ENCODE measurements at regions not wholly inside any gene's neighbourhood (a gene's known extent, or its start where the extent isn't known, plus 50 kb on each side); places are given as distances from the start of the nearest gene placed in this dataset.

- CTCF ChIA-PET = no interaction called here
Observed at GRCh38 chr13:85431720-85432119, 367.5 kb downstream of the SLITRK6 start.

GRCh38 chr13:85430216-85430794 lies 368.9 kb downstream of the SLITRK6 start:
- Histone ChIP-seq H3K9ac (ENCODE audit: low read length) (no peak overlapping the region), H3K27me3 (ENCODE audit: low read length) (no peaks in the 10 kb centered on the region), H3K4me2 (ENCODE audit: low read length) (no peak overlapping the region), H3K4me3 (ENCODE audit: low read length) (no peak overlapping the region), H3K36me3 (ENCODE audit: low read depth, low read length) (no peaks in the 10 kb centered on the region), H3K4me1 (ENCODE audit: insufficient read depth, low read length) (no peaks in the 10 kb centered on the region), H3K9me2 (replicated peaks; ENCODE audit: low read length) (no peaks in the 10 kb centered on the region), H3F3A (ENCODE audit: low read length, unreplicated experiment) (no peaks in the 10 kb centered on the region), H3K9me3 (ENCODE audit: low read length) (no peaks in the 10 kb centered on the region), H2AFZ (ENCODE audit: low read length) (no peak overlapping the region), H4K20me1 (ENCODE audit: low read length) (no peaks in the 10 kb centered on the region), H3K27ac (ENCODE audit: low read length) (no peak overlapping the region), H3K79me2 (ENCODE audit: low read length) (no peaks in the 10 kb centered on the region)
- CTCF ChIA-PET = no interaction called here
- TF ChIP-seq EZH2 (IDR thresholded peaks at IDR 0.05; ENCODE audit: low read length, unreplicated experiment) (no peak), EZH2phosphoT487 (IDR thresholded peaks at IDR 0.05; ENCODE audit: borderline replicate concordance, low read length) (no peak), CTCF (conservative IDR thresholded peaks at IDR 0.05; ENCODE audit: low read depth, low read length) (no peak)
- POLR2A ChIA-PET (ENCODE audit: unreplicated experiment) = no interaction called here
- ATAC-seq (no peak), DNase-seq (no peak)
- intact Hi-C loops (cut with micrococcal nuclease) = no loop called here
- no TSS peak for BruUV-seq (replicated peaks)

More at GRCh38 chr13:85431720-85432119, 367.5 kb downstream of the SLITRK6 start:
- TF ChIP-seq EZH2 (IDR thresholded peaks at IDR 0.05; ENCODE audit: low read length, unreplicated experiment) = no peak
- TF ChIP-seq CTCF (conservative IDR thresholded peaks at IDR 0.05; ENCODE audit: low read depth, low read length) = no peak
- no peak for TF ChIP-seq EZH2phosphoT487 (IDR thresholded peaks at IDR 0.05; ENCODE audit: borderline replicate concordance, low read length)
- H3K4me2 ChIP-seq (ENCODE audit: low read length) = no peak overlapping the region
- H3K27ac ChIP-seq (ENCODE audit: low read length) = no peak overlapping the region
- no peaks in the 10 kb centered on the region for H3K27me3 ChIP-seq (ENCODE audit: low read length)
- no peaks in the 10 kb centered on the region for H3K4me1 ChIP-seq (ENCODE audit: insufficient read depth, low read length)
- no peaks in the 10 kb centered on the region for H3F3A ChIP-seq (ENCODE audit: low read length, unreplicated experiment)
- H3K36me3 ChIP-seq (ENCODE audit: low read depth, low read length) = no peaks in the 10 kb centered on the region
- POLR2A ChIA-PET (ENCODE audit: unreplicated experiment) = no interaction called here
- no peak overlapping the region for H2AFZ ChIP-seq (ENCODE audit: low read length)
- no peaks in the 10 kb centered on the region for H3K9me2 ChIP-seq (replicated peaks; ENCODE audit: low read length)
- no peaks in the 10 kb centered on the region for H3K9me3 ChIP-seq (ENCODE audit: low read length)
- BruUV-seq (replicated peaks) = no TSS peak
- DNase-seq = no peak
- H3K4me3 ChIP-seq (ENCODE audit: low read length) = no peak overlapping the region
- H3K9ac ChIP-seq (ENCODE audit: low read length) = no peak overlapping the region
- intact Hi-C loops (cut with micrococcal nuclease) = no loop called here
- no peaks in the 10 kb centered on the region for H3K79me2 ChIP-seq (ENCODE audit: low read length)
- ATAC-seq = no peak
- no peaks in the 10 kb centered on the region for H4K20me1 ChIP-seq (ENCODE audit: low read length)

GRCh38 chr13:85427416-85427815 lies 371.8 kb downstream of the SLITRK6 start:
- intact Hi-C loops (cut with micrococcal nuclease) = no loop called here
- BruUV-seq (replicated peaks) = no TSS peak
- Histone ChIP-seq H3K9me2 (replicated peaks; ENCODE audit: low read length) (no peaks in the 10 kb centered on the region), H4K20me1 (ENCODE audit: low read length) (no peaks in the 10 kb centered on the region), H3K9ac (ENCODE audit: low read length) (no peak overlapping the region), H3K36me3 (ENCODE audit: low read depth, low read length) (no peaks in the 10 kb centered on the region), H3K79me2 (ENCODE audit: low read length) (no peaks in the 10 kb centered on the region), H3K27me3 (ENCODE audit: low read length) (no peaks in the 10 kb centered on the region), H3F3A (ENCODE audit: low read length, unreplicated experiment) (no peaks in the 10 kb centered on the region), H3K4me3 (ENCODE audit: low read length) (no peak overlapping the region), H2AFZ (ENCODE audit: low read length) (no peak overlapping the region), H3K4me2 (ENCODE audit: low read length) (no peak overlapping the region), H3K27ac (ENCODE audit: low read length) (no peak overlapping the region), H3K9me3 (ENCODE audit: low read length) (no peaks in the 10 kb centered on the region), H3K4me1 (ENCODE audit: insufficient read depth, low read length) (no peaks in the 10 kb centered on the region)
- ChIA-PET CTCF (no interaction called here), POLR2A (ENCODE audit: unreplicated experiment) (no interaction called here)
- DNase-seq = no peak
- TF ChIP-seq EZH2phosphoT487 (IDR thresholded peaks at IDR 0.05; ENCODE audit: borderline replicate concordance, low read length) (no peak), CTCF (conservative IDR thresholded peaks at IDR 0.05; ENCODE audit: low read depth, low read length) (no peak), EZH2 (IDR thresholded peaks at IDR 0.05; ENCODE audit: low read length, unreplicated experiment) (no peak)
- ATAC-seq = no peak
